Fibroblast of lung (primary cell): ENCODE measurements at regions not wholly inside any gene's neighbourhood (a gene's known extent, or its start where the extent isn't known, plus 50 kb on each side); places are given as distances from the start of the nearest gene placed in this dataset.
A peak's percentile ranks its signal among the peaks of the same experiment; 100 is the strongest.

Source experiments
- DNase-seq, 2 donors: peaks; one replicate each; pipeline versions ENCODE4 v3.0.0 to v3.0.0-alpha.2; 2010; ENCODE audit warnings: low read depth in 2 of 2
- H2AFZ ChIP-seq: 2 replicates; pipeline ENCODE4 v1.5.1; 2012; ENCODE audit warnings: low read length, control low read depth, inconsistent platforms
- H3K27ac ChIP-seq: 2 replicates; pipeline ENCODE4 v1.5.1; 2011; ENCODE audit warnings: low read length, control low read depth; ENCODE audit not compliant: insufficient read depth
- H3K27me3 ChIP-seq: 2 replicates; pipeline ENCODE4 v1.5.1; 2011; ENCODE audit warnings: mild to moderate bottlenecking, low read length; ENCODE audit not compliant: control insufficient read depth, insufficient read depth
- H3K36me3 ChIP-seq: 2 replicates; pipeline ENCODE4 v1.5.1; 2011; ENCODE audit warnings: low read length; ENCODE audit not compliant: control insufficient read depth, insufficient read depth
- H3K4me1 ChIP-seq: 2 replicates; pipeline ENCODE4 v1.5.1; 2011; ENCODE audit warnings: low read length; ENCODE audit not compliant: control insufficient read depth, insufficient read depth; ENCODE audit errors: extremely low read depth
- H3K4me2 ChIP-seq: 2 replicates; pipeline ENCODE4 v1.5.1; 2011; ENCODE audit warnings: low read length, control low read depth; ENCODE audit not compliant: insufficient read depth; ENCODE audit errors: extremely low read depth
- H3K4me3 ChIP-seq, 4 experiments: fragments of 200-600 bp in 1 of 4; sonication (generic) in 1 of 4; replicated peaks in 1 of 4; 2 replicates each; pipeline ENCODE4 v1.5.1; 2011 to 2016; ENCODE audit warnings: low read length in 4 of 4, low read depth in 3 of 4, mild to moderate bottlenecking in 3 of 4, control low read depth in 2 of 4, inconsistent platforms in 1 of 4, mixed read lengths in 1 of 4; ENCODE audit not compliant: insufficient read depth in 1 of 4; ENCODE audit errors: control extremely low read depth in 1 of 4
- H3K79me2 ChIP-seq: 2 replicates; pipeline ENCODE4 v1.5.1; 2012; ENCODE audit warnings: mild to moderate bottlenecking, low read length, inconsistent platforms; ENCODE audit not compliant: control insufficient read depth, insufficient read depth
- H3K9ac ChIP-seq: 2 replicates; pipeline ENCODE4 v1.5.1; 2011; ENCODE audit warnings: mild to moderate bottlenecking, low read length, control low read depth; ENCODE audit not compliant: insufficient read depth
- H3K9me3 ChIP-seq: 2 replicates; pipeline ENCODE4 v1.5.1; 2012; ENCODE audit warnings: low read depth, low read length; ENCODE audit not compliant: control insufficient read depth, insufficient read depth
- H4K20me1 ChIP-seq: 2 replicates; pipeline ENCODE4 v1.5.1; 2011; ENCODE audit warnings: low read length; ENCODE audit not compliant: control insufficient read depth, insufficient read depth; ENCODE audit errors: extremely low read depth
- CTCF ChIP-seq, 2 donors: IDR thresholded peaks in 1 of 2; conservative IDR thresholded peaks in 1 of 2; 1 replicate in 1 of 2; 2 replicates in 1 of 2; pipeline ENCODE4 v1.5.1; 2011 to 2012; ENCODE audit warnings: low read length in 2 of 2, control low read depth in 1 of 2, inconsistent platforms in 1 of 2, low read depth in 1 of 2, mild to moderate bottlenecking in 1 of 2
- EZH2 ChIP-seq: IDR thresholded peaks from 2 replicates; pipeline ENCODE4 v1.5.1; 2012; ENCODE audit warnings: low read length, control low read depth, mild to moderate bottlenecking; ENCODE audit errors: missing control alignments

- Histone ChIP-seq H4K20me1 (no peaks in the 10 kb centered on the region), H3K27ac (no peak overlapping the region), H3K27me3 (no peaks in the 10 kb centered on the region), H3K4me3 (no peak overlapping the region), H3K4me1 (no peaks in the 10 kb centered on the region), H2AFZ (no peak overlapping the region), H3K36me3 (no peaks in the 10 kb centered on the region), H3K9ac (no peak overlapping the region), H3K9me3 (no peaks in the 10 kb centered on the region), H3K79me2 (no peaks in the 10 kb centered on the region), H3K4me2 (no peak overlapping the region)
- peak in 1 of 2 donors; percentile 73 for DNase-seq
- TF ChIP-seq CTCF (conservative IDR thresholded peaks at IDR 0.05 in 1 of 2, IDR thresholded peaks at IDR 0.05 in 1 of 2; ENCODE audit: low read depth in 1 of 2, low read length in 2 of 2) = no peak
- no peak for TF ChIP-seq EZH2
Measured at GRCh38 chr14:60573943-60574495, 65.1 kb downstream of the SIX6 start.

GRCh38 chr14:60575008-60575407, 66.1 kb downstream of the SIX6 start:
- Histone ChIP-seq H2AFZ (no peak overlapping the region), H3K4me1 (no peaks in the 10 kb centered on the region), H3K79me2 (no peaks in the 10 kb centered on the region), H3K27ac (no peak overlapping the region), H3K4me3 (no peak overlapping the region), H4K20me1 (no peaks in the 10 kb centered on the region), H3K4me2 (no peak overlapping the region), H3K9ac (no peak overlapping the region), H3K9me3 (no peaks in the 10 kb centered on the region), H3K27me3 (no peaks in the 10 kb centered on the region), H3K36me3 (no peaks in the 10 kb centered on the region)
- DNase-seq = no peak
- TF ChIP-seq EZH2 = no peak
- no peak for TF ChIP-seq CTCF (conservative IDR thresholded peaks at IDR 0.05 in 1 of 2, IDR thresholded peaks at IDR 0.05 in 1 of 2; ENCODE audit: low read depth in 1 of 2, low read length in 2 of 2)

- Histone ChIP-seq H3K36me3 (no peaks in the 10 kb centered on the region), H3K4me2 (no peak overlapping the region), H4K20me1 (no peaks in the 10 kb centered on the region), H3K4me3 (no peak overlapping the region), H3K27me3 (no peaks in the 10 kb centered on the region), H3K9me3 (no peaks in the 10 kb centered on the region), H3K27ac (no peak overlapping the region), H3K79me2 (no peaks in the 10 kb centered on the region), H3K9ac (no peak overlapping the region), H2AFZ (no peak overlapping the region), H3K4me1 (no peaks in the 10 kb centered on the region)
- no peak for TF ChIP-seq CTCF (conservative IDR thresholded peaks at IDR 0.05 in 1 of 2, IDR thresholded peaks at IDR 0.05 in 1 of 2; ENCODE audit: low read depth in 1 of 2, low read length in 2 of 2)
- TF ChIP-seq EZH2 = no peak
- no peak for DNase-seq
Measured at GRCh38 chr14:60585676-60586075, 63.6 kb downstream of the SIX1 start.
